Non-pigmented ciliary epithelial cell (primary cell): ENCODE measurements at regions not wholly inside any gene's neighbourhood (a gene's known extent, or its start where the extent isn't known, plus 50 kb on each side); places are given as distances from the start of the nearest gene placed in this dataset.
"Not testable (repeated sequence)": the region's sequence is repeated elsewhere in the genome, so short reads cannot be mapped to it uniquely, and the experiment has no call there.

Experiments
- DNase-seq: peaks from one replicate; pipeline ENCODE4 v3.0.0-alpha.2; 2010; ENCODE audit warnings: low read depth

- no peak for DNase-seq
Observed at GRCh38 chr1:96508233-96508632, 213.4 kb upstream of the PTBP2 start.

- no peak for DNase-seq
Observed at GRCh38 chr1:96509339-96509738, 212.2 kb upstream of the PTBP2 start.

GRCh38 chr1:96509951-96510350 lies 211.6 kb upstream of the PTBP2 start:
- no peak for DNase-seq

- no peak for DNase-seq
Observed at GRCh38 chr1:96510391-96510790, 211.2 kb upstream of the PTBP2 start.

GRCh38 chr1:96510911-96511310 lies 210.7 kb upstream of the PTBP2 start:
- DNase-seq, result no peak

- no peak for DNase-seq
Observed at GRCh38 chr1:96513136-96513535, 208.4 kb upstream of the PTBP2 start.

- DNase-seq, result no peak
Observed at GRCh38 chr1:96515430-96515829, 206.2 kb upstream of the PTBP2 start.

- no peak for DNase-seq
Observed at GRCh38 chr1:96515925-96516324, 205.7 kb upstream of the PTBP2 start.

- peak; percentile 6 for DNase-seq
Observed at GRCh38 chr1:96519851-96520578, 201.6 kb upstream of the PTBP2 start.

- no peak for DNase-seq
Observed at GRCh38 chr1:96520579-96520947, 201.0 kb upstream of the PTBP2 start.

GRCh38 chr1:96521010-96521409 lies 200.6 kb upstream of the PTBP2 start:
- no peak for DNase-seq

- peak; percentile 24 for DNase-seq
Observed at GRCh38 chr1:96521994-96522760, 199.4 kb upstream of the PTBP2 start.

GRCh38 chr1:96522927-96523326 lies 198.7 kb upstream of the PTBP2 start:
- DNase-seq, result no peak

GRCh38 chr1:96524100-96524499 lies 197.5 kb upstream of the PTBP2 start:
- DNase-seq, result no peak

GRCh38 chr1:96525657-96526557 lies 195.7 kb upstream of the PTBP2 start:
- no peak for DNase-seq

- not testable (repeated sequence) for DNase-seq
Observed at GRCh38 chr1:96528672-96529071, 192.9 kb upstream of the PTBP2 start.

- DNase-seq, result no peak
Observed at GRCh38 chr1:96533820-96534219, 187.8 kb upstream of the PTBP2 start.

GRCh38 chr1:96536581-96536980 lies 185.0 kb upstream of the PTBP2 start:
- DNase-seq, result no peak

GRCh38 chr1:96538111-96538641 lies 183.4 kb upstream of the PTBP2 start:
- DNase-seq, result no peak

- DNase-seq, result peak; percentile 82
Observed at GRCh38 chr1:96538883-96539282, 182.7 kb upstream of the PTBP2 start.

- DNase-seq, result no peak
Observed at GRCh38 chr1:96541491-96541890, 180.1 kb upstream of the PTBP2 start.
